Activated naive CD8-positive, alpha-beta T cell treated with anti-CD3 and anti-CD28 coated beads, Interleukin-2, amount 50 U/mL, for 24 hours (primary cell): ENCODE measurements at regions not wholly inside any gene's neighbourhood (a gene's known extent, or its start where the extent isn't known, plus 50 kb on each side); places are given as distances from the start of the nearest gene placed in this dataset.
A peak's percentile ranks its signal among the peaks of the same experiment; 100 is the strongest.

ENCODE experiments used
- ATAC-seq: fragments of 150-1000 bp; cut with Tn5 transposase; one replicate; pipeline ENCODE4 v1.10.0; 2021
- DNase-seq: peaks from one replicate; pipeline ENCODE4 v3.0.0; 2021
- H3K27ac Mint-ChIP-seq: one replicate; pipeline ENCODE4 v1.8.0; 2021; ENCODE audit warnings: mild to moderate bottlenecking, mixed read lengths
- H3K27me3 Mint-ChIP-seq: one replicate; pipeline ENCODE4 v1.8.0; 2021; ENCODE audit warnings: mixed read lengths
- H3K36me3 Mint-ChIP-seq: one replicate; pipeline ENCODE4 v1.8.0; 2021; ENCODE audit warnings: low read depth, mixed read lengths
- H3K4me1 Mint-ChIP-seq: one replicate; pipeline ENCODE4 v1.8.0; 2021; ENCODE audit warnings: mixed read lengths
- H3K4me3 Mint-ChIP-seq: one replicate; pipeline ENCODE4 v1.8.0; 2021; ENCODE audit warnings: mild to moderate bottlenecking, moderate library complexity, mixed read lengths
- H3K9me3 Mint-ChIP-seq: one replicate; pipeline ENCODE4 v1.8.0; 2021; ENCODE audit warnings: mixed read lengths

DNA sequence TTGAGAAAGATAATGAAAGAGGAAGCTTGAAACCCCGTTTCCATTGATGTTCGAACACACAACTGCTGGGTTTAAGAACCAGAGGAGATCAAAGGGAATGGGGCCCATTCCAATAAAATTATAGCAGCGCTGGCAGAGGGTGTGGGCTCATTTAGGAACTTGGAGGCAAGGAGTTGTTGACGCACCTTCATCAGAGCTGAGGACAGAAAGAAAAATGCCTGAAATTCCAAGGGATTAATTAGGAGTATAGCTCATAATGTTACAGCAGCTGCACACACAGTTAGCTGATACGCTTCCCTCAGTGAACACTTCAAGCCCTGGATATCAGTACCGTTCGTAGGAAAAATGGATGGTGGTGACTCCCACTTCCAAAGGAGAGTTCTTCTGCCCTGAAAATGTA, 127.2 kb downstream of the AXIN2 start:
- H3K4me3 Mint-ChIP-seq = no peak overlapping the region
- peaks cover 31% of the 10 kb centered on the region for H3K4me1 Mint-ChIP-seq
- ATAC-seq (no peak), DNase-seq (no peak)
- H3K36me3 Mint-ChIP-seq = peaks cover 12% of the 10 kb centered on the region
- H3K9me3 Mint-ChIP-seq = peaks cover 24% of the 10 kb centered on the region
- peak overlapping the region; percentile 60 for H3K27ac Mint-ChIP-seq
- H3K27me3 Mint-ChIP-seq = peaks cover 22% of the 10 kb centered on the region

DNA sequence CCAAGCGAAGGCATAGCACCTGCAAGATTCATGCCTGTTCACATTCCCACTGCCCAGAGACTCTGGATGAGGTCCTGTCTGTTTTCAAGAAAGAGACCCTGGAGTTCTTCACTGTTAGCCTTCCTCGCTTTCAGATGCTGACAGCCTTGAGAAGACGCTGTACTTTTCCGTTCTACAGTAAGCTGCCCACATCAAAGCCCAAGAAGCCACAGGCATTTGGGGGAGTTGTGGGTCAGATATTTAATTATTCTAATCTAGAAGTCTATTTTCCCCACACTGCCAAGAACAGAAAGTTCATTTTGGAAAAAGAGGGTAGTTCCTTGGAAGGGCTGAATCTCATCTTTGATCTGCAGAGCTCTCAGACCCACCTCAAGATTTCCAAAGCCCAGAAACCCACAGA, 127.9 kb downstream of the AXIN2 start:
- peaks cover 12% of the 10 kb centered on the region for H3K36me3 Mint-ChIP-seq
- H3K27ac Mint-ChIP-seq = peak overlapping the region; percentile 60
- H3K4me1 Mint-ChIP-seq = peaks cover 31% of the 10 kb centered on the region
- H3K4me3 Mint-ChIP-seq = peak overlapping the region; percentile 34
- H3K27me3 Mint-ChIP-seq = peaks cover 15% of the 10 kb centered on the region
- ATAC-seq = peak; percentile 27
- peaks cover 24% of the 10 kb centered on the region for H3K9me3 Mint-ChIP-seq
- peak; percentile 32 for DNase-seq

DNA sequence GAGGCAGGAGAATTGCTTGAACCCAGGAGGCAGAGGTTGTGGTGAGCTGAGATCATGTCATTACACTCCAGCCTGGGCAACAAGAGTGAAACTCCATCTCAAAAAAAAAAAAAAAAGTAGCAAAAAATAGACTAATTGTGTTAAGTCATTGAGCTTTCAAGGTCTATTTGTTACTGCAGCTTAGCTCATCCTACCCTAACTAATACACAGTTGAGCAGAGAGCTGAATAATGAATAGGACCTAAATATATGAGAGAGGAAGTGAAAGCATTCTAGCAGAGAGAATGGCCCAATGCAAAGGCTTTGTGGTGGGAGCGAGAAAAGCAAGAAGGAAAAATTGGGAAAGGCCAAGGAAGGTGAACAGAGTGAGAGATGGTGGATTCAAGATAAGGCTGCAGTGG, 128.3 kb downstream of the AXIN2 start:
- H3K27me3 Mint-ChIP-seq = peaks cover 15% of the 10 kb centered on the region
- H3K36me3 Mint-ChIP-seq = peaks cover 12% of the 10 kb centered on the region
- DNase-seq (no peak), ATAC-seq (no peak)
- peaks cover 31% of the 10 kb centered on the region for H3K4me1 Mint-ChIP-seq
- peak overlapping the region; percentile 34 for H3K4me3 Mint-ChIP-seq
- peaks cover 24% of the 10 kb centered on the region for H3K9me3 Mint-ChIP-seq
- peak overlapping the region; percentile 60 for H3K27ac Mint-ChIP-seq

DNA sequence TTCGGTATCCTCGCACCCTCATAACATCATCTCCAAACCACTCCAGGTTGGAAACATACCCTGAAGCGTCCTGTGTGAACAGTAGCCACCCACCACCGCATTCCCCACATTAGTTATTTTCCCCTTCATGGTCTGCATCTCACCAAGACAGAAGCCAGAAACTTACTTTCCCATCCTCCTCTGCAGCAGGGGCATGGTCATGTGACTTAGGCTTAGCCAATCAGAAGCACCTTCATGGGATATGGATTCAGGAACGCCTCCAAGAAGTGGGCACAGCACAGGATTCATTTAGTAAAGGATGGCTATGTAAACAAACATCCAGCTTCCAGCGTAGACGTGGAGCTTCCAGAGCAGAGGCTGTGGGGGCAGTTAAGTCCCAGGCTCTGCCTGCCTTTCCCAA, 130.3 kb downstream of the AXIN2 start:
- peaks cover 31% of the 10 kb centered on the region for H3K4me1 Mint-ChIP-seq
- ATAC-seq (no peak), DNase-seq (no peak)
- no peak overlapping the region for H3K4me3 Mint-ChIP-seq
- peaks cover 7% of the 10 kb centered on the region for H3K27me3 Mint-ChIP-seq
- H3K27ac Mint-ChIP-seq = no peak overlapping the region
- H3K36me3 Mint-ChIP-seq = peaks cover 12% of the 10 kb centered on the region
- H3K9me3 Mint-ChIP-seq = peaks cover 27% of the 10 kb centered on the region

DNA sequence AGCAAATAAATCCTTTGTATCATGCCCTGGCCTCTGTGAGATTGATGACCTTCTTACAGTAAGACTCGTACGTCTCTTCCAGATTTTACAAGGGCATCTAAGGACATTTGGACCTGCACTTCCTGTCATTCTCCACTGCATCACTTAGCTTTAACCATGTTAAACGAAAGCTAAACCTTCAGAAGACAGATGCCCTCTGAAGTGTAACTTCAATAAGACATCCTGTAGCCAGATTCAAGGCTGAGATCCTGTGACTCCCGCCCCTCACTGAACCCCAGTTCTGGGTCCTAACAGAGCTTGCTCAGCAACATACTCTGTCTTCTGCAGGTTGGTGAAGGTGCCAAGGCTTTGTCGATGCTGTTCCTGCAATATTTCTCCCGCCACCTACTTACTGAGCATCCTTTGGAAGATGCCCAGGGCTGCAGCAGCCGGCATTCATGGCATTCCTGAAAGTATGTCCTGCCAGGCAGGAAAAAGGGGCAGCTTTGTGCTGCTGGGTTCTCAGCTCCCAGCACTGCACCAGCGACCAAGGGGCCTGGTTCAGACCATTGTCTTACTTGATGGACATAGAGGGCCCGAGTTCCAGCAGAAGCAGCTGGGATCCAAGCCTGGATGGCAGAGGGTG, 131.1 kb downstream of the AXIN2 start:
- Mint-ChIP-seq H3K4me1 (peaks cover 31% of the 10 kb centered on the region), H3K9me3 (peaks cover 35% of the 10 kb centered on the region), H3K4me3 (no peak overlapping the region), H3K27me3 (peaks cover 2% of the 10 kb centered on the region), H3K27ac (no peak overlapping the region), H3K36me3 (peaks cover 12% of the 10 kb centered on the region)
- DNase-seq (no peak), ATAC-seq (no peak)

DNA sequence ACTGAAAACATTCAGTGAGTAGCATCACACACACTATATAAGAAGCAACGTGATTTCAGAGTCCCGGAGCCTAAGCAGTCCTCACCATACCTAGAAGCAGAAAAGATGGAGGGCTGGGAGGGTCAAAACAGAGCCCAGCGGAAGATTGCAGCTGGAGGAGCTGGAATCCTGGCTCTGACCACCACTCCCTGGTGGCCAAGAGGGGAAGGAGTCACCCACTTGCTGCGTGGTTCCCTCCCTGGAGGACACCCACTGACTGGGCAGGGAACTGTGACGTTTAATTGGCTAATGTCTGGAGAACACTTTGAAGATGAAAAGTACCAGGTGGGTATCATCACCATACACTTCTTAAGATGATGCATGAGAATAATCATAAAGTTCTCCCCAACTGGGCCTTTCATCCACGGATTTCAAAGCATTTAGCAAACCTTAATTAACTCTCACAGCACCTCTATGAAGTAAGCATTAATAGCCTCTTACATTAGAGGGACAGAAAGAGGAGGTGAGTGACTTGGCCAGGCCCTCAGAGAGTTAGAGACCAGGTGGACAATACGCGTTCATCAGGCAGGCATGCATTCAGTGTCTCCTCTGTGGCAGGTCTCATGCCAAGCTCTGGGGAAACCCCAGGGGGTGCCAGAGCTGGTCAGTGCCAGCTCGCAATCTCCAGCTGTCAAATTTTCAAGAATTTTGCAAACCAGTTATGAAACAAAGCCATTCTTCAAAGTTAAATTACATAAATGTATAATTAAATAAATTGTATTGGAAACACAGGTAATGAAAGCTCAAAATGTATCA, 137.9 kb downstream of the AXIN2 start:
- no peaks in the 10 kb centered on the region for H3K4me1 Mint-ChIP-seq

DNA sequence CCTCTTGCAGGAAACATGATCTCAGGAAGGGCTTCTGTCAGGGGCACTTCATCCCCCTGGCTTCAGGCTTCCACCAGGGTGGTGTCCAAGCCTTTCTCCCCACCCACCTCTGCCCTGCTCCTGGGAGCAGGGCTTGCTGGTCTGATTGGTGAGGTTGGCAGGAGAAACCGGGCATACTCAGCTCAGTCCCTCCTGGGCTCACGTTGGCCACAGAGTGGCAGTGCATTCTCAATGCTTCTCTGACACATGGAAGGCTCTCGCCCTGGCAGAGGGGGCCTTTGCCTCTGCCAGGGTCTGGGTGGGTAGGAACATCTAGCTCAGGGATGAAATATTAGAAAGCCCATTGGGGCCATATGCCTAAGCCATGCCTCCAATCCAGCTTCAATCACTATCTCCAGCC, 142.8 kb downstream of the AXIN2 start:
- no peaks in the 10 kb centered on the region for H3K36me3 Mint-ChIP-seq
- no peak for DNase-seq
- H3K27me3 Mint-ChIP-seq = peaks cover 1% of the 10 kb centered on the region
- H3K9me3 Mint-ChIP-seq = no peaks in the 10 kb centered on the region
- H3K4me3 Mint-ChIP-seq = no peak overlapping the region
- H3K4me1 Mint-ChIP-seq = peaks cover 2% of the 10 kb centered on the region
- no peak overlapping the region for H3K27ac Mint-ChIP-seq
- ATAC-seq = no peak

More for the DNA sequence above, 137.9 kb downstream of the AXIN2 start:
- H3K27me3 Mint-ChIP-seq = no peaks in the 10 kb centered on the region
- ATAC-seq = no peak
- H3K27ac Mint-ChIP-seq = no peak overlapping the region
- DNase-seq = no peak
- H3K9me3 Mint-ChIP-seq = peaks cover 15% of the 10 kb centered on the region
- no peak overlapping the region for H3K4me3 Mint-ChIP-seq
- H3K36me3 Mint-ChIP-seq = no peaks in the 10 kb centered on the region

DNA sequence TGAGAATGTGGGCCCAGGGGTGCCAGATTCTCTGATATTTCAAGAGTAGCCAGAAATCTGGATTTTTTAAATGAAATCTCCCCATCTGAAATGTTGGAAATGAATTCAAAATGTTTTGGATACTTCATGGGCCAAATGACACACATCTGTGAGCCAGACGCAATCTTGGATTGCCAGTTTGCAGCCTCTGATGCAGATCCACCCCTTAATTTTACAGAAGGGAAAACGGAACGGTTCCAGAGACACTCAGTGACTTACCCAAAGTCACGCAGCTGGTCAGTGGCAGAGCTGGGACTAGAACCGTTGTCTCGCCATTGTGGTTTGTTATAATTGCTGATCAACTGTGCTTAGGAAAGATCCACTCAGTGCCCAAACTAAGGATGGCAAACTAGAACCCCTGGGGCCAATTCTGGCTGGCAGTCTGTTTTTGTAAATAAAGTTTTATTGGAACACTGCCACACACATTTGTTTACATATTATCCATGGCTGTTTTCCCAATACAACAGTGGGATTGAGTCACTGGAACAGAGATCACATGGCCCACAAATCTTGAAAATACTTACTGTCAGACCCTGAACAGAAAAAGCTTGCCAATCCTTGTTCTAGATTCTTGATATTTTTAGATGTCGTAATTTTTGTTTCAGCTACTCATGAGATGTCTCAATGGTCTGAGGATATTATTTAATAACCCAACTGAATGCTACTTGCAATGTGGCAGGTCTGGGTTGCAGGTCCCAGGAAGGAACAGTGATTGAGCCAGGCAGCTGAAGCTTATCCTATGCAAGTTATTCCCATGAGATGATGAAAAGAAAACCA, 143.8 kb downstream of the AXIN2 start:
- peaks cover 1% of the 10 kb centered on the region for H3K27me3 Mint-ChIP-seq
- H3K4me1 Mint-ChIP-seq = peaks cover 2% of the 10 kb centered on the region
- H3K36me3 Mint-ChIP-seq = no peaks in the 10 kb centered on the region
- no peak overlapping the region for H3K4me3 Mint-ChIP-seq
- ATAC-seq (no peak), DNase-seq (no peak)
- H3K27ac Mint-ChIP-seq = no peak overlapping the region
- H3K9me3 Mint-ChIP-seq = no peaks in the 10 kb centered on the region

DNA sequence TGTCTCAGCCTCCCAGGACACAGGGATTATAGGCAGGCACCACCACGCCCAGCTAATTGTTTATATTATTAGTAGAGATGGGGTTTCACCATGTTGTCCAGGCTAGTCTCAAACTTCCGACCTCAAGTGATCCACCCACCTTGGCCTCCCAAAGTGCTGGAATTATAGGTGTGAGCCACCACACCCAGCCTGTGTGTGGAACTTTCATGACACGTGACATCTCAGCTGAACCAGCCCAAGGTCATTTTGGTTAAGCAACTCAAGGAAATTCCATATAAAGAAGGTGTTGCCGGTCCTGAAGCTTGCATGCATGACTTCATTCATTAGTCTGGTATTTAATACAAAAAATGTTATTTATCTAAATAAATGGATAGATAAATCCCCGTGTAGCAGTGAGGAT, 145.5 kb downstream of the AXIN2 start:
- H3K27ac Mint-ChIP-seq = no peak overlapping the region
- H3K36me3 Mint-ChIP-seq = no peaks in the 10 kb centered on the region
- H3K9me3 Mint-ChIP-seq = no peaks in the 10 kb centered on the region
- no peak for DNase-seq
- H3K4me3 Mint-ChIP-seq = no peak overlapping the region
- peaks cover 3% of the 10 kb centered on the region for H3K27me3 Mint-ChIP-seq
- ATAC-seq = no peak
- peaks cover 2% of the 10 kb centered on the region for H3K4me1 Mint-ChIP-seq

DNA sequence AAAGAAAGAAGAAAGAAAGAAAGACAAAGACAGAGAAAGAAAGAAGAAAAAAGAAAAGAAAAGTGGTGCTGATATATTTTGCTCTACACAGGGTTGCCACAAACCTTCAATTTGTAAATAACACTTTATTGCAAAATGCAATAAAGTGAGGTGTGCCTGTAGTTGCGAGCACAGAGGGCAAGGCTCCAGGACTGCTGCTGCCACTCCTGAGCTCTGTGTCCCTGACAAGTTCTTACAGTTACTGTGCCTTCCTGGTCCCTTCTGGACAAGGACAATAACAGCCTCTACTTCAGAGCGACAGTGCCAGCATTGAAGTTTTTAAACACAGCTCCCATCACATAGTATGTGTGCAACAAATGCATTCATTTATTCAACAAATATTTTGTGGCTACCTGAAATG, 148.1 kb downstream of the AXIN2 start:
- Mint-ChIP-seq H3K4me3 (no peak overlapping the region), H3K36me3 (no peaks in the 10 kb centered on the region), H3K9me3 (no peaks in the 10 kb centered on the region), H3K4me1 (peaks cover 2% of the 10 kb centered on the region), H3K27me3 (peaks cover 3% of the 10 kb centered on the region), H3K27ac (no peak overlapping the region)
- DNase-seq (no peak), ATAC-seq (no peak)

DNA sequence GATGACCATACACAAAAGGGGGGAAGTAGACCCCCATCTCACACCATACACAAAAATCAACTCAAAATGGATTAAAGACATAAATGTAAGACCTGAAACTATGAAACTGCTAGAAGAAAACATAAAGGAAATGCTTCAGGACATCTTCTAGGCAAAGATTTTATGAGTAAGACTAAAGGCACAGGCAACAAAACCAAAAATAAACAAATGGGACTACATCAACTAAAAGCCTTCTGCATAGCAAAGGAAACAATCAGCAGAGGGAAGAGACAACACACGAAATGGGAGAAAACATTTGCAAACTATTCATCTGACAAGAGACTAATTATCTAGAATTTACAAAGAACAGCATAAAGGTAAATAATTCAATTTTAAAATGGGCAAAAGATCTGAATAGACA, 152.1 kb downstream of the AXIN2 start:
- no peak for ATAC-seq
- Mint-ChIP-seq H3K4me1 (peaks cover 1% of the 10 kb centered on the region), H3K36me3 (no peaks in the 10 kb centered on the region), H3K27ac (no peak overlapping the region), H3K27me3 (peaks cover 5% of the 10 kb centered on the region), H3K4me3 (no peak overlapping the region), H3K9me3 (no peaks in the 10 kb centered on the region)
- DNase-seq = no peak

DNA sequence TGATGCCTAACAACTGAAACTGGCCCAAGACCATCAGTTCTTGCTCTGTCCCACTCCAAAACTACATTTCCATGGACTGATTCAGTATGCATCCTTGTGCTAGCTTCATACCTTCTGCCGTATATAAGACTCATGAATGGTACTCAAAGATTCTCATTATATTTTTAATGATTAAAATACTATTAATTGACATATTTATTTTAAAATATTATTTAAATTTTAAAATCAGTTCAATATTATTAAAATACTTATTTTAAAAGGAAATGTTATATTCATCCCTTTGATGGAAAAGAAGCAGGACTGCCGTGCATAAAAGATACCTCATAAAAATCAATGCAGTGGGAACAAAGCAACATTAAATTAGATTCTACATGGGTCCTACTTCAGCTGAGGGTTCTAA, 153.4 kb downstream of the AXIN2 start:
- Mint-ChIP-seq H3K4me3 (no peak overlapping the region), H3K9me3 (no peaks in the 10 kb centered on the region), H3K36me3 (no peaks in the 10 kb centered on the region), H3K27ac (no peak overlapping the region), H3K27me3 (peaks cover 7% of the 10 kb centered on the region), H3K4me1 (no peaks in the 10 kb centered on the region)
- no peak for ATAC-seq
- no peak for DNase-seq

DNA sequence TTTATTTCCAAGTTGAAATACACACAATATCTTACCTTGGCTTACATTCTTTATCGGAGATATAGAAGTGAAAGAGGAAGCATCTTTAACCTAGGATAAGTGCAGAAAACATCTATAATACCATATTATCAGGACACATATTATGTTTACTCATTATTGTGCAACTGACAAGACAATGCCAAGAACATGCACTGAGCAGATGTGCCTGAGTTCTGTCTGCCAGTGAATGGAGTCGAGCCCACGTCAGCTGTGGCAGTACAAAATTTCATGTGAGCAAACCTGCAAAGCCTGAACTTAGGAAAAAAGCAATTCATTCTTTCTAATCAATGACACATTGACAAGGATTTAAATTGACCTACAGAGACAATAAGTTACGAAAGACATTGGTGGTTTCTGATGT, 154.4 kb downstream of the AXIN2 start:
- peaks cover 9% of the 10 kb centered on the region for H3K27me3 Mint-ChIP-seq
- no peaks in the 10 kb centered on the region for H3K9me3 Mint-ChIP-seq
- DNase-seq = no peak
- H3K36me3 Mint-ChIP-seq = no peaks in the 10 kb centered on the region
- no peaks in the 10 kb centered on the region for H3K4me1 Mint-ChIP-seq
- ATAC-seq = no peak
- H3K4me3 Mint-ChIP-seq = no peak overlapping the region
- H3K27ac Mint-ChIP-seq = no peak overlapping the region

DNA sequence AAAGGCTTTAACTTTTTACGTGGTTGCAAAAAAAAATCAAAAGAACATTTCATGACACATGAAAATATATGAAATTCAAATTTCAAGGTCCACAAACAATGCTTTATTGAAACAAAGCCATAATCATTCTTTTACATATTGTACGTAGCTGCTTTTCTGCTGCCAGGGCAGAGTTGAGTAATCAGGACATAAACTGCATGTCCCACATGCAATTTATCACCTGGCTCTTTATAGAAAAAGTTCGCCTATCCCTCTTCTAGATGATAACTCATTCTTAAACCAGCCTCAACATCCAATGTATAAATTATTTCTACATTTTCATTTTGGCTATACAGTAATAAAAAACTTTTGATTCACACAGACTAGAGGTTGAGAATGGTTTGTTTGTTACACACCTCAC, 154.9 kb downstream of the AXIN2 start:
- no peaks in the 10 kb centered on the region for H3K4me1 Mint-ChIP-seq
- H3K27ac Mint-ChIP-seq = no peak overlapping the region
- DNase-seq = no peak
- no peak for ATAC-seq
- H3K36me3 Mint-ChIP-seq = no peaks in the 10 kb centered on the region
- peaks cover 9% of the 10 kb centered on the region for H3K27me3 Mint-ChIP-seq
- H3K4me3 Mint-ChIP-seq = no peak overlapping the region
- no peaks in the 10 kb centered on the region for H3K9me3 Mint-ChIP-seq

DNA sequence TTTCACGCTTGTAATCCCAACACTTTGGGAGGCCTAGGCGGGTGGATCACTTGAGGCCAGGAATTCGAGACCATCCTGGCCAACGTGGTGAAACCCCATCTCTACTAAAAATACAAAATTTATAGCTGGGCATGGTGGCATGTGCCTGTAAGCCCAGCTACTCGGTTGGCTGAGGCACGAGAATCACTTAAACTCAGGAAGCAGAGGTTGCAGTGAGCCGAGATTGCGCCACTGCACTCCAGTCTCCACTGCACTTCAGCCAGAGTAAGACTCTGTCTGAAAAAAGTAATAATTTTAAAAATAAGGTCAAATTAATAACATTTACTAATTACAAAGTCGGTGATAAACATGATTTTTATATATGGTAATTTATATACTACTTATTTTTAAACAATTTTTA, 155.9 kb downstream of the AXIN2 start:
- ATAC-seq = no peak
- Mint-ChIP-seq H3K27me3 (peaks cover 13% of the 10 kb centered on the region), H3K4me1 (no peaks in the 10 kb centered on the region), H3K36me3 (no peaks in the 10 kb centered on the region), H3K27ac (no peak overlapping the region), H3K4me3 (no peak overlapping the region), H3K9me3 (no peaks in the 10 kb centered on the region)
- DNase-seq = no peak
